WERI-Rb-1 (cell line): ENCODE measurements at regions not wholly inside any gene's neighbourhood (a gene's known extent, or its start where the extent isn't known, plus 50 kb on each side); places are given as distances from the start of the nearest gene placed in this dataset.

Source experiments
- DNase-seq: peaks from one replicate; pipeline ENCODE4 v3.0.0-alpha.2; 2020
- H3K27ac ChIP-seq: fragments of 250-450 bp; sonication (Bioruptor Pico); 2 replicates; pipeline ENCODE4 v1.5.1; 2020; ENCODE audit warnings: mild to moderate bottlenecking, moderate library complexity
- H3K27me3 ChIP-seq: fragments of 250-450 bp; sonication (Bioruptor Pico); 2 replicates; pipeline ENCODE4 v1.5.1; 2021; ENCODE audit warnings: mild to moderate bottlenecking, low read depth, moderate library complexity; ENCODE audit not compliant: insufficient read depth, severe bottlenecking
- H3K36me3 ChIP-seq: fragments of 250-450 bp; sonication (Bioruptor Pico); 2 replicates; pipeline ENCODE4 v1.5.1; 2020; ENCODE audit warnings: mild to moderate bottlenecking, moderate library complexity
- H3K4me3 ChIP-seq: 2 replicates; pipeline ENCODE4 v1.5.1; 2011; ENCODE audit warnings: low read depth, mild to moderate bottlenecking, control low read depth, low read length
- H3K9me3 ChIP-seq: fragments of 250-450 bp; sonication (Bioruptor Pico); 2 replicates; pipeline ENCODE4 v1.5.1; 2021; ENCODE audit warnings: mild to moderate bottlenecking, moderate library complexity; ENCODE audit not compliant: severe bottlenecking
- CTCF ChIP-seq: IDR thresholded peaks from 2 replicates; pipeline ENCODE4 v1.5.1; 2011; ENCODE audit warnings: low read depth, mild to moderate bottlenecking, control low read depth, inconsistent platforms, low read length

- no peak overlapping the region for H3K4me3 ChIP-seq
- no peak for TF ChIP-seq CTCF
- DNase-seq = no peak
These were observed 66.2 kb downstream of the IGLL5 start for GRCh38 chr22:22953791-22954190.

GRCh38 chr22:22954656-22955055, 67.0 kb downstream of the IGLL5 start:
- Histone ChIP-seq H3K9me3 (no peaks in the 10 kb centered on the region), H3K36me3 (no peaks in the 10 kb centered on the region), H3K27ac (no peak overlapping the region), H3K27me3 (no peaks in the 10 kb centered on the region), H3K4me3 (no peak overlapping the region)
- peak; percentile 70 for TF ChIP-seq CTCF
- DNase-seq = peak; percentile 61

More at GRCh38 chr22:22953791-22954190, 66.2 kb downstream of the IGLL5 start:
- Histone ChIP-seq H3K9me3 (no peaks in the 10 kb centered on the region), H3K27me3 (no peaks in the 10 kb centered on the region), H3K27ac (no peak overlapping the region), H3K36me3 (no peaks in the 10 kb centered on the region)

DNA sequence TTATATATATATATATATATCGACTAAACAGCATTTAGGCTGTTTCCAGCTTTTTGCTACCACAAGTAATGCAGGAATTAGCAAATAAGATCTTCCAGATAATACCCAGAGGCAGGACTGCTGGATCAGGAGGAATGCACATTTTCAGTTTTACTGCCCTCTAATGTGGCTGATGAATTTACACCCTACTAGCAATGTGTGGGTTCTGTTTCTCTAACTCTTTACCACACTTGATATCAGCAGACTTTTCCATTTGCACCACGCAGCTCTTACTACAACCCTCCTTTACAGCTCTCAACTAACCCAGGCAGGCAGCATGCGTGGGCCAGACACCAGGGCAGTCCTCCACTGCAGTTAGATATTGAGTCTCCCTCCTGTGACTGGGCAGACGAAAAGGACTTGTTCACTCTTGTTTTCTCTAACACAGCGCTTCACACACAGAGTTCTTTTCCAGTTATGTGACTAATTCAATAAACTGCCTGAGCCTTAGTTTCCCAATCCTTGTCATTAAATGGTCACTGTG, 67.7 kb downstream of the IGLL5 start:
- H3K4me3 ChIP-seq = no peak overlapping the region
- no peak overlapping the region for H3K27ac ChIP-seq
- TF ChIP-seq CTCF = no peak
- no peaks in the 10 kb centered on the region for H3K36me3 ChIP-seq
- no peaks in the 10 kb centered on the region for H3K27me3 ChIP-seq
- no peaks in the 10 kb centered on the region for H3K9me3 ChIP-seq
- DNase-seq = no peak

DNA sequence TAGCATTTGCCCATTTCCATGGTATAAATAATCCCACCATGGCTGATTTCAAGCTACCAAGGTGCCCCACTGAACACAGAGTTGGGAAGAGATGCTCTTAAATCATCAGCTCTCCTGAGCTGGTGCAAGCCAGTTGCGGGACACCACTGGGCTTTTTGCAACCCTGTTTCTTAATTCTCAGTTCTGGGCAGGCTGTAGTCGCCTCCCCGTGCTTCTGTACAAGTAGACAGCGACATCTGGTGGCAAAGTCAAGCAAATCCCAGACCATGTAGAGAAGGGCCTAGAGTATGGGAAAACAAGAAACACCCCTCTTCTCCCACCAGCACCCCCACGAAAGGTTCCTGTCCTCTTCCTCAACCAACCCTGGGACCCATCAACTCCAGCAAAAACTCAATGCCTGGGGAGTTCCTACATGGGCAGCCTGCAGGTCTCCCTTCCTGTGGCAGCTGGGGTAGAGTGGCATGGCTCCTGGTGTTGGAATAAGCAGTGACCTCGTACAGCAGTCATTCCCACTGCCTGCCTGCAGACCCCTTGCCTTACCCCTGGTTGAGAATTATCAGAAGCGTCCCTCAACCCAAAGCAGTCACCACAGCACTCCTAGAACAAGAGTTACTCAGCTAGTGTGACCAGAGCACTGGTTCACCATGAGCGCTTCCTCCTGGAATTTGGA, 68.4 kb downstream of the IGLL5 start:
- Histone ChIP-seq H3K27ac (no peak overlapping the region), H3K4me3 (no peak overlapping the region), H3K9me3 (no peaks in the 10 kb centered on the region), H3K27me3 (no peaks in the 10 kb centered on the region), H3K36me3 (no peaks in the 10 kb centered on the region)
- TF ChIP-seq CTCF = peak; percentile 81
- peak; percentile 68 for DNase-seq

DNA sequence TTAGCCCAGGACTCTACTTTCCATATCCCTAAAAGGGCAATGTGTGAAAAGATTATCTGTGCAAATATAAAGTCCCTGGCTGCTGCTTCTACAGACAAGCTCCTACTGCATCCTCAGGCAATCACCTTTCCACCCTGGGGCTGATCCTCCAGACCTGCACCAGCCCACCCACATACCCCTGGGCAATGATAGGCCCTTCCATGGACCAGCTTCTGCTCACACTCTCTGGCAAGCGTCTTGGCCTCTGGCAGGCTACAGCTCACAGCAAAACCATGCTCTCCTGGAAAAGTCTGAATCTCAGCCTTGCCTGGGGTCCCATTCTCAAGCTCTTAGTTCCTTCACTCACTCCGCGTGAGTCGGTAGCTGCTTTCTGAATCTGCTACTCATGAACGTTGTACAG, 69.5 kb downstream of the IGLL5 start:
- no peaks in the 10 kb centered on the region for H3K36me3 ChIP-seq
- no peaks in the 10 kb centered on the region for H3K27me3 ChIP-seq
- H3K9me3 ChIP-seq = no peaks in the 10 kb centered on the region
- no peak for DNase-seq
- H3K4me3 ChIP-seq = no peak overlapping the region
- TF ChIP-seq CTCF = no peak
- H3K27ac ChIP-seq = no peak overlapping the region

DNA sequence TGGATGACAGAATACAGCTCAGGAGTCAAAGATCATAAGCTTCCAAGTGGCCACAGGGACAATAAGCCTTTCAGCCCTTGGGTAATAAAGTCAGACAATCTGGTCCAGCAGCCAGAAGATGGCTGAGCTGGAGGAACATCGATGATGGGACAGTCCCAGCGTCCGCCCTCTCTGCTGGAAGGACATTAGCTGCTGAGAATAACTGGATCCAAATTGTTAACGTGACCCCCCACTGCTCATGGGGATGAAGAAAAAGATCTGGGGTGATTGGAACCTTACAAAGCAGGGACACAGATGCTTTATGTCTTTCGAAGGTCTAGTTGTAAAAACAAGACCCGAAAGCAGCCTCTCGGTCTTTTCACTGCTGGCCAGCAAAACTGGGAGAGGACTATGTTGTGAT, 71.0 kb downstream of the IGLL5 start:
- no peak for TF ChIP-seq CTCF
- H3K4me3 ChIP-seq = no peak overlapping the region
- H3K36me3 ChIP-seq = no peaks in the 10 kb centered on the region
- H3K27me3 ChIP-seq = no peaks in the 10 kb centered on the region
- no peak overlapping the region for H3K27ac ChIP-seq
- no peaks in the 10 kb centered on the region for H3K9me3 ChIP-seq
- no peak for DNase-seq
